ENCODE measurements at regions not wholly inside any gene's neighbourhood (a gene's known extent, or its start where the extent isn't known, plus 50 kb on each side); places are given as distances from the start of the nearest gene placed in this dataset.

DNA sequence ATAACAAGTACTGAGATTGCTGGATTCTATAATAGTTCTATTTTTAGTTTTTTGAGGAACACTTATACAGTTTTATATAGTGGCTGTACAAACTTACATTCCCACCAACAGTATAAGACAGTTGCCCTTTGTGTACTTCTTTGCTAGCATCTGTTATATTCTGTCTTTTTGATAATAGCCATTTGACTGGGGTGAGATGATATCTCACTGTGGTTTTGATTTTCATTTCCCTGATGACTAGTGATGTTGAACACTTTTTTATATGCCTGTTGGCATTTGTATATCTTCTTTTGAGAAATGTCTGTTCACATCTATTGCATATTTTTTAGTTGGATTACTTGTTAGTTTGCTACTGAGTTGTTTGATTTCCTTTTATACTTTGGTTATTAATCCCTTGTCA lies 204.1 kb upstream of the SMC2 start:
- ChIA-PET POLR2A (no interaction called here), CTCF (no interaction called here)
- TF ChIP-seq, protein P1, sequence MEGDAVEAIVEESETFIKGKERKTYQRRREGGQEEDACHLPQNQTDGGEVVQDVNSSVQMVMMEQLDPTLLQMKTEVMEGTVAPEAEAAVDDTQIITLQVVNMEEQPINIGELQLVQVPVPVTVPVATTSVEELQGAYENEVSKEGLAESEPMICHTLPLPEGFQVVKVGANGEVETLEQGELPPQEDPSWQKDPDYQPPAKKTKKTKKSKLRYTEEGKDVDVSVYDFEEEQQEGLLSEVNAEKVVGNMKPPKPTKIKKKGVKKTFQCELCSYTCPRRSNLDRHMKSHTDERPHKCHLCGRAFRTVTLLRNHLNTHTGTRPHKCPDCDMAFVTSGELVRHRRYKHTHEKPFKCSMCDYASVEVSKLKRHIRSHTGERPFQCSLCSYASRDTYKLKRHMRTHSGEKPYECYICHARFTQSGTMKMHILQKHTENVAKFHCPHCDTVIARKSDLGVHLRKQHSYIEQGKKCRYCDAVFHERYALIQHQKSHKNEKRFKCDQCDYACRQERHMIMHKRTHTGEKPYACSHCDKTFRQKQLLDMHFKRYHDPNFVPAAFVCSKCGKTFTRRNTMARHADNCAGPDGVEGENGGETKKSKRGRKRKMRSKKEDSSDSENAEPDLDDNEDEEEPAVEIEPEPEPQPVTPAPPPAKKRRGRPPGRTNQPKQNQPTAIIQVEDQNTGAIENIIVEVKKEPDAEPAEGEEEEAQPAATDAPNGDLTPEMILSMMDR (IDR thresholded peaks at IDR 0.05; ENCODE audit: insufficient read depth, low read depth, low read length) = no peak
- no peaks in the 10 kb centered on the region for H3K36me3 ChIP-seq (ENCODE audit: control insufficient read depth, insufficient read depth, low read length)
- no peak for DNase-seq (ENCODE audit: low read depth)
- H3K4me3 ChIP-seq (ENCODE audit: low read depth, low read length) = no peak overlapping the region
- no peaks in the 10 kb centered on the region for H3K27me3 ChIP-seq (ENCODE audit: control insufficient read depth, insufficient read depth, low read length)

DNA sequence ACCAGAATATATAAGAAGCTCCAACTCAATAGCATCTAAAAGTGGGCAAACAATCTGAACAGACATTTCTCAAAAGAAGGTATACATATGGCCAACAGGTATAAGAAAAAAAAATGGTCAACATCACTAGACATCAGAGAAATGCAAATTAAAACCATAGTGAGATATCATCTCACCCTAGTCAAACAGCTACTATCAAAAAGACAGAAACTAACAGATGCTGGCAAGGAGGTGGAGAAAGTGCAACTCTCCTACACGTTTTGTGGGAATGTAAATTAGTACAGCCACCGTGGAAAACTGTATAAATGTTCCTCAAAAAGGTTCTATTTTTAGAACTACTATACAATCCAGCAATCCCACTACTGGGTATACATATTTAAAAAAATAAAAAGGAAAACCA lies 199.9 kb upstream of the SMC2 start:
- CTCF ChIA-PET = no interaction called here
- no peak overlapping the region for H3K4me3 ChIP-seq (ENCODE audit: low read depth, low read length)
- TF ChIP-seq, protein P1 (IDR thresholded peaks at IDR 0.05; ENCODE audit: insufficient read depth, low read depth, low read length) = no peak
- POLR2A ChIA-PET = no interaction called here
- H3K27me3 ChIP-seq (ENCODE audit: control insufficient read depth, insufficient read depth, low read length) = no peaks in the 10 kb centered on the region
- no peak for DNase-seq (ENCODE audit: low read depth)
- no peaks in the 10 kb centered on the region for H3K36me3 ChIP-seq (ENCODE audit: control insufficient read depth, insufficient read depth, low read length)

DNA sequence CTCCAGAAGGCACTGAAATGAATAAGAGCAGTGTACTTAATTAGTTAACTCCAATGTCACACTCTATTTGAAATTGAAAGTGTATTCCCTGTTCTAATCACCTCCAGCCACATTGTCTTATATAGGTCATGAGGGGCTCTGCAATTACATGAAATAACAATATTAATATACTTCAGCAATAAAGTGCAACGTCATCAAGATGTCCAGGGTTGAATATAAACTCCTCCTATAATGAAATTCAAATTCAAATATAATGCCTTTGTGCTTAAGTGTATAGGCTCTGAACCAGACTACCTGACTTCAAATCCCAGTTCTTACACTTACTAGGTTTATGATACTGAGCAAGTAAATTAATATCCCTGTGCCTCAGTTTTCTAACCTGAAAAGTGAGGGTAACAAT lies 195.6 kb upstream of the SMC2 start:
- CTCF ChIA-PET = no interaction called here
- no peak for DNase-seq (ENCODE audit: low read depth)
- Histone ChIP-seq H3K36me3 (ENCODE audit: control insufficient read depth, insufficient read depth, low read length) (no peaks in the 10 kb centered on the region), H3K27me3 (ENCODE audit: control insufficient read depth, insufficient read depth, low read length) (no peaks in the 10 kb centered on the region), H3K4me3 (ENCODE audit: low read depth, low read length) (no peak overlapping the region)
- TF ChIP-seq, protein P1 (IDR thresholded peaks at IDR 0.05; ENCODE audit: insufficient read depth, low read depth, low read length) = no peak
- POLR2A ChIA-PET = no interaction called here

DNA sequence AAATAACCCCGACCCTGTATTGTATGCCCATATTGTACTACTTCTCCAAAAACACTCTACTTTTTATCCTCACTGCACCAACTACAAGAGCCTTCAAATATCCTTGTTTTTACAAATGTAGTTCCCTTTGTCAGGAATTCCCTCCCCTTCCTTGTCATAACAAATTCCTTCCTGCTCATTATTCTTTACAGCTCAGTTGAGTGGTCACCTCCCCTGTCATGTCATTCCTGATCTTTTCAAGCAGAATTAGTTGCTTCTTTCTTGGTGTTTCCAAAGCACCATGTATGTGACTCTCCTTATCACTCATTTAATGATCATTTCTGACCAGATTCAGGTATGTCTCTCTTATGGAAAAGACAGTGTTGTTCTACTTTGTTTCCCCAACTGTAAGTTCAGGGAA lies 194.2 kb upstream of the SMC2 start:
- TF ChIP-seq, protein P1 (IDR thresholded peaks at IDR 0.05; ENCODE audit: insufficient read depth, low read depth, low read length) = no peak

DNA sequence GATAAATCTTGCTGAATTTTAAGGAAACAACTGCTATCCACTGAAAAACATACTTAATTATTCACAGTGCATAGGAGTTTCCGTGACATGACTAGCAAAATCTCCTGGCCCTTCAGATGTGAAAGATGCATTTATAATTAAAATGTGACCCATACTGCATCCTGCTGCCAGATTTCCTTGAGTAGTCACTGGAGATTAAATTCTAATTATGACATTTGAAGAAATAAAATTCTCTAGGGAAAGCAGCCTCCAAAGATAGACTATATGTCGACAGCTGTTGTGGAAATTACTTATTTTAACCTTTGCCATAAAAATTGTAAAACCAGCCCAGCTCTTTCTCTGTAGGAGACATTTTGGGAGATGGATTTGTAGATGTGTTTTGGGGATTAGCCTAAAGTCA lies 193.6 kb upstream of the SMC2 start:
- TF ChIP-seq, protein P1 (IDR thresholded peaks at IDR 0.05; ENCODE audit: insufficient read depth, low read depth, low read length) = no peak
- no peak for DNase-seq (ENCODE audit: low read depth)
- POLR2A ChIA-PET = no interaction called here
- Histone ChIP-seq H3K4me3 (ENCODE audit: low read depth, low read length) (no peak overlapping the region), H3K27me3 (ENCODE audit: control insufficient read depth, insufficient read depth, low read length) (no peaks in the 10 kb centered on the region), H3K36me3 (ENCODE audit: control insufficient read depth, insufficient read depth, low read length) (no peaks in the 10 kb centered on the region)
- CTCF ChIA-PET = interaction anchor here (0.6 kb wide), 1 partner anchor 224 kb away, joined by 3 read pairs; no protein-coding TSS in a partner anchor

More for the DNA sequence above, 194.2 kb upstream of the SMC2 start:
- Histone ChIP-seq H3K36me3 (ENCODE audit: control insufficient read depth, insufficient read depth, low read length) (no peaks in the 10 kb centered on the region), H3K27me3 (ENCODE audit: control insufficient read depth, insufficient read depth, low read length) (no peaks in the 10 kb centered on the region), H3K4me3 (ENCODE audit: low read depth, low read length) (no peak overlapping the region)
- POLR2A ChIA-PET = no interaction called here
- CTCF ChIA-PET = no interaction called here
- no peak for DNase-seq (ENCODE audit: low read depth)
